Liver (tissue), 8 donors: ENCODE measurements at regions not wholly inside any gene's neighbourhood (a gene's known extent, or its start where the extent isn't known, plus 50 kb on each side); places are given as distances from the start of the nearest gene placed in this dataset.
"Not testable (repeated sequence)": the region's sequence is repeated elsewhere in the genome, so short reads cannot be mapped to it uniquely, and the experiment has no call there.

Experiments
- DNase-seq: peaks from one replicate; pipeline ENCODE4 v3.0.0-alpha.2; 2017; ENCODE audit warnings: low spot score
- H3K27ac ChIP-seq, 2 donors: one replicate each; pipeline ENCODE4 v1.7.0; 2013; ENCODE audit warnings: inconsistent platforms in 2 of 2, low read length in 2 of 2, control low read depth in 1 of 2, low read depth in 1 of 2, mild to moderate bottlenecking in 1 of 2
- H3K27me3 ChIP-seq, 4 donors: one replicate each; pipeline versions ENCODE4 v1.6.1 to v1.7.0; 2013; ENCODE audit warnings: low read length in 3 of 4, inconsistent platforms in 1 of 4, mild to moderate bottlenecking in 1 of 4, moderate library complexity in 1 of 4; ENCODE audit not compliant: control insufficient read depth in 4 of 4, insufficient read depth in 4 of 4
- H3K36me3 ChIP-seq, 4 donors: one replicate each; pipeline versions ENCODE4 v1.6.1 to v1.7.0; 2013; ENCODE audit warnings: low read length in 3 of 4, mild to moderate bottlenecking in 3 of 4, low read depth in 1 of 4, moderate library complexity in 1 of 4; ENCODE audit not compliant: control insufficient read depth in 4 of 4, insufficient read depth in 3 of 4
- H3K4me1 ChIP-seq, 4 donors: one replicate each; pipeline versions ENCODE4 v1.6.1 to v1.7.0; 2013; ENCODE audit warnings: low read length in 3 of 4, mild to moderate bottlenecking in 3 of 4, moderate library complexity in 1 of 4; ENCODE audit not compliant: control insufficient read depth in 4 of 4, insufficient read depth in 4 of 4
- H3K4me3 ChIP-seq, 3 donors: one replicate each; pipeline versions ENCODE4 v1.6.1 to v1.7.0; 2013; ENCODE audit warnings: low read length in 3 of 3, control low read depth in 1 of 3, low read depth in 1 of 3, mild to moderate bottlenecking in 1 of 3
- H3K9ac ChIP-seq, 2 donors: one replicate each; pipeline ENCODE4 v1.7.0; 2013; ENCODE audit warnings: low read length in 2 of 2, mild to moderate bottlenecking in 2 of 2, moderate library complexity in 2 of 2, control low read depth in 1 of 2, low read depth in 1 of 2
- H3K9me3 ChIP-seq, 4 donors: one replicate each; pipeline versions ENCODE4 v1.6.1 to v1.7.0; 2013; ENCODE audit warnings: low read length in 3 of 4; ENCODE audit not compliant: control insufficient read depth in 4 of 4
- CTCF ChIP-seq: fragments of 150-350 bp; IDR thresholded peaks from 2 replicates; pipeline ENCODE4 v1.5.1; 2017; ENCODE audit warnings: improper control_type of control experiment, low read depth, low read length; ENCODE audit not compliant: missing input control
- EGR1 ChIP-seq, 2 donors: IDR thresholded peaks; 2 replicates each; pipeline ENCODE4 v1.6.1; 2016 to 2018; ENCODE audit warnings: antibody characterized with exemption in 2 of 2, low read depth in 2 of 2
- FOXA1 ChIP-seq: IDR thresholded peaks from 2 replicates; pipeline ENCODE4 v1.6.1; 2016; ENCODE audit warnings: antibody characterized with exemption
- FOXA2 ChIP-seq: IDR thresholded peaks from 2 replicates; pipeline ENCODE4 v1.6.1; 2016; ENCODE audit warnings: antibody characterized with exemption
- GABPA ChIP-seq, 2 donors: IDR thresholded peaks in 1 of 2; conservative IDR thresholded peaks in 1 of 2; 2 replicates each; pipeline ENCODE4 v1.6.1; 2016; ENCODE audit warnings: antibody characterized with exemption in 2 of 2, mild to moderate bottlenecking in 1 of 2, moderate library complexity in 1 of 2
- HNF4A ChIP-seq, 2 donors: conservative IDR thresholded peaks; 2 replicates each; pipeline ENCODE4 v1.6.1; 2016; ENCODE audit warnings: antibody characterized with exemption in 2 of 2, mild to moderate bottlenecking in 2 of 2
- HNF4G ChIP-seq: IDR thresholded peaks from 2 replicates; pipeline ENCODE4 v1.6.1; 2016; ENCODE audit warnings: antibody characterized with exemption
- JUND ChIP-seq, 2 donors: IDR thresholded peaks; 2 replicates each; pipeline ENCODE4 v1.6.1; 2016; ENCODE audit warnings: antibody characterized with exemption in 2 of 2
- MAX ChIP-seq: IDR thresholded peaks from 2 replicates; pipeline ENCODE4 v1.6.1; 2016; ENCODE audit warnings: antibody characterized with exemption
- NR2F2 ChIP-seq: IDR thresholded peaks from 2 replicates; pipeline ENCODE4 v1.6.1; 2016; ENCODE audit warnings: antibody characterized with exemption
- RAD21 ChIP-seq, 2 donors: IDR thresholded peaks; 2 replicates each; pipeline ENCODE4 v1.6.1; 2016; ENCODE audit warnings: antibody characterized with exemption in 2 of 2, mild to moderate bottlenecking in 2 of 2
- RXRA ChIP-seq, 2 donors: IDR thresholded peaks; 2 replicates each; pipeline ENCODE4 v1.6.1; 2017 to 2018; ENCODE audit warnings: antibody characterized with exemption in 2 of 2, mild to moderate bottlenecking in 1 of 2
- SP1 ChIP-seq: IDR thresholded peaks from 2 replicates; pipeline ENCODE4 v1.6.1; 2018; ENCODE audit warnings: antibody characterized with exemption, mild to moderate bottlenecking
- TAF1 ChIP-seq: conservative IDR thresholded peaks from 2 replicates; pipeline ENCODE4 v1.6.1; 2016; ENCODE audit warnings: antibody characterized with exemption, mild to moderate bottlenecking
- WGBS: extraction: QIAGEN DNeasy Blood & Tissue Kit; methylation state at CpG from one replicate; pipeline ENCODE4 v1.1.7; 2013; 5-methylcytosine and 5-hydroxymethylcytosine counted together
- TF ChIP-seq, protein P1 (sequence below): IDR thresholded peaks from 2 replicates; pipeline ENCODE4 v1.6.1; 2016; ENCODE audit warnings: antibody characterized with exemption
- TF ChIP-seq, protein P2 (sequence below): IDR thresholded peaks from 2 replicates; pipeline ENCODE4 v1.6.1; 2016; ENCODE audit warnings: antibody characterized with exemption
- donor health status: healthy.
- donor health status: healthy.
- donor health status: healthy.
- donor health status: healthy.
- donor health status: healthy.

DNA sequence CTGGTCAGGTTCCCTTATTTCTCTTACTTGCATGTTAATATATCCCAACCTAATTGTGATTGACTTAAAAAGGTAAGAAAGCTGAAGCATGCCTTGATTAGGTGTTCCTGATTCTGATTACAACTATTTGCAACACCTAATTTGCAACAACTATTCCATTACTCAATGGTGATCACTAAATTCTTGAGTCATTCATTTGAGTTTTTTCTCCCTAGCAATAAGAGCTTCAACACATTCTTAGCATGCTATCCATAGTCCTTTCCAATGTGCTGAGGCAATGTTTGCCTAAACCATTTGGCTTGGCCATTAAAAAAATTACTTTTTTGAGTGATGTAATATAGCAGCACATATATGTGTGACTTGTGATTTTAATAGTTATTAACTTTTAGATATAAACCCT is 851.4 kb downstream of the TRAM1L1 start:
- TF ChIP-seq FOXA2 (no peak), EGR1 (IDR thresholded peaks at IDR 0.05; ENCODE audit: low read depth in 2 of 2) (no peak), JUND (IDR thresholded peaks at IDR 0.05) (no peak), FOXA1 (no peak), MAX (no peak)
- TF ChIP-seq, protein P1, sequence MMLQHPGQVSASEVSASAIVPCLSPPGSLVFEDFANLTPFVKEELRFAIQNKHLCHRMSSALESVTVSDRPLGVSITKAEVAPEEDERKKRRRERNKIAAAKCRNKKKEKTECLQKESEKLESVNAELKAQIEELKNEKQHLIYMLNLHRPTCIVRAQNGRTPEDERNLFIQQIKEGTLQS = no peak
- H3K9ac ChIP-seq = no peak overlapping the region
- DNase-seq = no peak

DNA sequence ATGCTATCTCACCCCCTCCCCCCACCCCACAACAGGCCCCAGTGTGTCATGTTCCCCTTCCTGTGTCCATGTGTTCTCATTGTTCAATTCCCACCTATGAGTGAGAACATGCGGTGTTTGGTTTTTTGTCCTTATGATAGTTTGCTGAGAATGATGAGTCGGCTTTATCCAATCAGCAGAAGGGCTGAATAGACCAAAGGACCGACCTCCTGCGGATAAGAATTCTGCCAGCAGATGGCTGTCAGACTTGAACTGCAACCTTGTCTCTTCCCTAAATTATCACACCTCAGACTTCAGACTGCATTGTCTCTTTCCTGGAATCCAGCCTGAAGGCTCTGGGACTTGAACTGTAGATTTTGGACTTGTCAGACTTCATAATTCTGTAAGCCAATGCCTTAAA is 853.4 kb downstream of the TRAM1L1 start:
- H3K9ac ChIP-seq, H3K36me3 ChIP-seq, DNase-seq, H3K9me3 ChIP-seq, H3K27me3 ChIP-seq, H3K4me3 ChIP-seq, H3K27ac ChIP-seq, H3K4me1 ChIP-seq: not testable (repeated sequence)
- WGBS = 61% methylated on average over 4 of the region's 4 CpGs

More for the DNA sequence above, 851.4 kb downstream of the TRAM1L1 start:
- Histone ChIP-seq H3K4me3 (no peak overlapping the region), H3K27ac (no peak overlapping the region), H3K9me3 (no peaks in the 10 kb centered on the region), H3K36me3 (no peaks in the 10 kb centered on the region), H3K27me3 (no peaks in the 10 kb centered on the region), H3K4me1 (no peaks in the 10 kb centered on the region)

GRCh38 chr4:116229420-116229819 is 856.0 kb downstream of the TRAM1L1 start:
- Histone ChIP-seq H3K4me1 (no peaks in the 10 kb centered on the region), H3K36me3 (no peaks in the 10 kb centered on the region), H3K9ac (no peak overlapping the region), H3K27me3 (peaks cover 0 to 3% (median 0%) of the 10 kb centered on the region in 4 donors), H3K9me3 (no peaks in the 10 kb centered on the region), H3K4me3 (no peak overlapping the region), H3K27ac (no peak overlapping the region)
- 57% methylated on average over 3 of the region's 3 CpGs for WGBS
- TF ChIP-seq HNF4A (conservative IDR thresholded peaks at IDR 0.05) (no peak), SP1 (no peak), CTCF (no peak), TAF1 (no peak), EGR1 (IDR thresholded peaks at IDR 0.05; ENCODE audit: low read depth in 2 of 2) (no peak), HNF4G (no peak), JUND (IDR thresholded peaks at IDR 0.05) (no peak), RXRA (IDR thresholded peaks at IDR 0.05) (no peak), GABPA (IDR thresholded peaks at IDR 0.05 in 1 of 2, conservative IDR thresholded peaks at IDR 0.05 in 1 of 2) (no peak), NR2F2 (no peak), FOXA2 (no peak), FOXA1 (no peak), MAX (no peak), RAD21 (IDR thresholded peaks at IDR 0.05) (no peak)
- TF ChIP-seq, protein P2, sequence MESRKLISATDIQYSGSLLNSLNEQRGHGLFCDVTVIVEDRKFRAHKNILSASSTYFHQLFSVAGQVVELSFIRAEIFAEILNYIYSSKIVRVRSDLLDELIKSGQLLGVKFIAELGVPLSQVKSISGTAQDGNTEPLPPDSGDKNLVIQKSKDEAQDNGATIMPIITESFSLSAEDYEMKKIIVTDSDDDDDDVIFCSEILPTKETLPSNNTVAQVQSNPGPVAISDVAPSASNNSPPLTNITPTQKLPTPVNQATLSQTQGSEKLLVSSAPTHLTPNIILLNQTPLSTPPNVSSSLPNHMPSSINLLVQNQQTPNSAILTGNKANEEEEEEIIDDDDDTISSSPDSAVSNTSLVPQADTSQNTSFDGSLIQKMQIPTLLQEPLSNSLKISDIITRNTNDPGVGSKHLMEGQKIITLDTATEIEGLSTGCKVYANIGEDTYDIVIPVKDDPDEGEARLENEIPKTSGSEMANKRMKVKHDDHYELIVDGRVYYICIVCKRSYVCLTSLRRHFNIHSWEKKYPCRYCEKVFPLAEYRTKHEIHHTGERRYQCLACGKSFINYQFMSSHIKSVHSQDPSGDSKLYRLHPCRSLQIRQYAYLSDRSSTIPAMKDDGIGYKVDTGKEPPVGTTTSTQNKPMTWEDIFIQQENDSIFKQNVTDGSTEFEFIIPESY = no peak
- DNase-seq = no peak
